GM13976 (cell line): ENCODE measurements at regions not wholly inside any gene's neighbourhood (a gene's known extent, or its start where the extent isn't known, plus 50 kb on each side); places are given as distances from the start of the nearest gene placed in this dataset.
"Not testable (repeated sequence)": the region's sequence is repeated elsewhere in the genome, so short reads cannot be mapped to it uniquely, and the experiment has no call there.

Experiments used
- DNase-seq: peaks from one replicate; pipeline ENCODE4 v3.0.0; 2012; ENCODE audit warnings: low spot score
- in situ Hi-C: fragments of 300-500 bp; cut with MboI; formaldehyde crosslinking; loops from one replicate; pipeline ENCODE4 v1.12.0; 2022; ENCODE audit warnings: low sequenced_read_pairs, mixed read lengths, inconsistent platforms; ENCODE audit not compliant: unreplicated experiment
- TF ChIP-seq, protein P1 (sequence below): IDR thresholded peaks from 2 replicates; pipeline ENCODE4 v1.5.1; 2012; ENCODE audit warnings: borderline replicate concordance, mild to moderate bottlenecking; ENCODE audit not compliant: insufficient read depth; ENCODE audit errors: extremely low read depth, missing control alignments, control extremely low read depth

DNA sequence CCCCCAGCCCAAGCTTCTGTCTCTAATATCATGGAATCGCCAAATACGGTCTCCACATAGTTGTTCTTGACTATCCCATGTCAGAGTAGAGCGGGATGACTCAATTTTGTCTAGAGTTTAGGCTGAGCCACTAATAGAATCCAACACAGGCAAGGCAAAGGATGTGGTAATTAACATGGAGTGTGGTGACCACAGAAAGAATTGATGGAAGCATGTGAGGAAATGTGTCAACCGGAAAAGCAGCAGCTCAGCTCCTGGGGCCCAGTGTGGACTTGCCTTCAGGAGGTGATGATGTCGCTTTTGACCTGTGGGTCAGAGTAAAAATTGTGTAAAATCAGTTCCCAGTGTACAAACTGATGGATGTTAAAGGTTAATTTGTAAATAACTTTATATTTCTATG is 139.3 kb upstream of the KLF6 start:
- TF ChIP-seq, protein P1, sequence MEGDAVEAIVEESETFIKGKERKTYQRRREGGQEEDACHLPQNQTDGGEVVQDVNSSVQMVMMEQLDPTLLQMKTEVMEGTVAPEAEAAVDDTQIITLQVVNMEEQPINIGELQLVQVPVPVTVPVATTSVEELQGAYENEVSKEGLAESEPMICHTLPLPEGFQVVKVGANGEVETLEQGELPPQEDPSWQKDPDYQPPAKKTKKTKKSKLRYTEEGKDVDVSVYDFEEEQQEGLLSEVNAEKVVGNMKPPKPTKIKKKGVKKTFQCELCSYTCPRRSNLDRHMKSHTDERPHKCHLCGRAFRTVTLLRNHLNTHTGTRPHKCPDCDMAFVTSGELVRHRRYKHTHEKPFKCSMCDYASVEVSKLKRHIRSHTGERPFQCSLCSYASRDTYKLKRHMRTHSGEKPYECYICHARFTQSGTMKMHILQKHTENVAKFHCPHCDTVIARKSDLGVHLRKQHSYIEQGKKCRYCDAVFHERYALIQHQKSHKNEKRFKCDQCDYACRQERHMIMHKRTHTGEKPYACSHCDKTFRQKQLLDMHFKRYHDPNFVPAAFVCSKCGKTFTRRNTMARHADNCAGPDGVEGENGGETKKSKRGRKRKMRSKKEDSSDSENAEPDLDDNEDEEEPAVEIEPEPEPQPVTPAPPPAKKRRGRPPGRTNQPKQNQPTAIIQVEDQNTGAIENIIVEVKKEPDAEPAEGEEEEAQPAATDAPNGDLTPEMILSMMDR, result no peak
- no peak for DNase-seq
- in situ Hi-C loops, result no loop called here

DNA sequence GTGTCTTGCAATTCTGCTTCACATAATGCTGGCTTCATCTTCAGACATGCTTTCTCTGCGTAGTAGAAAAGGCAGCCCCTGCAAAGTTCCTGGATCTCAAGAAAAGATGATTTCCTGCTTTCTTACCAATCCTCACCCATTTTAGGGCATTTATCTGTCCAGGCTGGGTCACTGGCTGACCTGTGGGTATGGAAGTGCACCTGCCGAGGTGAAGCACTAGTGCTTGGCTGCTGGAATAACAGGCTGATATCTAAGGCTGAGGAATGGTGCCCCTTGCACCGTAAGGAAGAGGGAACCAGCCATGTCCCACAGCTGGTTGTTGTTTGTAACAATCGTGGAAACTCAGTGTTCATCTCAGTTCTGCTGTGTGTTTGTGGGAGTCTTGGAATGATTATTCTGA is 138.0 kb upstream of the KLF6 start:
- TF ChIP-seq, protein P1, result no peak
- no peak for DNase-seq
- in situ Hi-C loops, result no loop called here

DNA sequence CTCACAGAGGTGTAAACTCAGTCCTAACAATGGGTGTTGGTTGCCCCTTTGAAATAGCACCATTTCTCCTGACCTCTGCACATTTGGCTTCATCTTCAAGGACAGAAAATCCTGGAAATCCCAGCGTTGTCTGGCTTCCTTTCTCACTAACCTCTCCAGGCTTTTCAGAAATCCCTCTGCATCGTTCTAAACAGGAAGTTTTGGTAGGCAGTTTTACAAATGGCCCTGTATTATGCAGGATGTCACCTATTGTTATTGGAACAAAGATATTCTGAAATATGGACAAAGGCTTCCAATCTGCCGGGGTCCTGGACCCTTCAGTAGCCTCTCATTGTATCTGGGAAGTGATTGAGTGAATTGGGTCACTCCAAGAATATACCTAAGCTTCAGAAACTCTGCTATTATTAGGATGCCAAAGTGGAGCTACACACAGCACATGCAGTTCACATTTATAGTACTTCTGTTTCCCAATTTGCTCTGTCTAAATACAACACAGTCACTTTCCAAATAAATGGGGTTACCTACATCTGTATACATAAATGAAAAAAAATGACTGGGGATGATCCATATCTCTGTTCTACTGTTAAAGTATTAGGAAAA is 134.8 kb upstream of the KLF6 start:
- TF ChIP-seq, protein P1, result no peak
- DNase-seq, result no peak
- in situ Hi-C loops, result no loop called here

DNA sequence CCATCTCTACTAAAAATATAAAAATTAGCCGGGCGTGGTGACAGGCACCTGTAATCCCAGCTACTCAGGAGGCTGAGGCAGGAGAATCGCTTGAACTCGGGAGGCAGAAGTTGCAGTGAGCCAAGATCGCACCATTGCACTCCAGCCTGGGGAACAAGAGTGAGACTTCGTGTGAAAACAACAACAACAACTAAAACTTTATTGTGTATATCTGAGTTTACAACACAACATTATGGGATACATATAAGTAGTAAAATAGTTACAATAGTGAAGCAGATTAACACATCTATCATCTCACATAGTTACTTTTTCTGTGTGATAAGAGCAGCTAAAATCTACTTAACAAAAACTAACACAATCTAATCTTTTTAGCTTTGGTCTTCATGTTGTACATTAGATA is 132.4 kb upstream of the KLF6 start:
- in situ Hi-C loops, DNase-seq: not testable (repeated sequence)

DNA sequence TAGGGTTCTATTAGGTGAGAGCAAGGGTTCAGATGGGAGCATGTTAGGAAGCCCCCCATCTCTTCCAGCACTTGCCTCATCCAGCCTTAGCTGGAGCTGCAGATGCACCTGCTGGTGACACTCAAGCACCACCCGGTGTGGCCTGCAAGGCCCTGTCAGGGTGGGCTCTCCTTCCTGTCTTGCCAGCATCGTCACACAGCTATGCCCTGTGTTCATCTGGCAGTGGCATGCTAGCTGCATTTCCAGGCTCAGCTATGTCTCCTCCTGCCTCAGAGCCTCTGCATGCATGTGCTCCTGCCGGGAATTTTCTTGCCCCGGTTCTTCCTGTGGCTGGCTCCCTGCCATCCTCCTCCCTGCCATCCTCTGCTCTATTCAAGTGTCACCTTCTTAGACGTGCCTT is 129.7 kb upstream of the KLF6 start:
- in situ Hi-C loops, result no loop called here
- no peak for DNase-seq
- TF ChIP-seq, protein P1, result no peak

DNA sequence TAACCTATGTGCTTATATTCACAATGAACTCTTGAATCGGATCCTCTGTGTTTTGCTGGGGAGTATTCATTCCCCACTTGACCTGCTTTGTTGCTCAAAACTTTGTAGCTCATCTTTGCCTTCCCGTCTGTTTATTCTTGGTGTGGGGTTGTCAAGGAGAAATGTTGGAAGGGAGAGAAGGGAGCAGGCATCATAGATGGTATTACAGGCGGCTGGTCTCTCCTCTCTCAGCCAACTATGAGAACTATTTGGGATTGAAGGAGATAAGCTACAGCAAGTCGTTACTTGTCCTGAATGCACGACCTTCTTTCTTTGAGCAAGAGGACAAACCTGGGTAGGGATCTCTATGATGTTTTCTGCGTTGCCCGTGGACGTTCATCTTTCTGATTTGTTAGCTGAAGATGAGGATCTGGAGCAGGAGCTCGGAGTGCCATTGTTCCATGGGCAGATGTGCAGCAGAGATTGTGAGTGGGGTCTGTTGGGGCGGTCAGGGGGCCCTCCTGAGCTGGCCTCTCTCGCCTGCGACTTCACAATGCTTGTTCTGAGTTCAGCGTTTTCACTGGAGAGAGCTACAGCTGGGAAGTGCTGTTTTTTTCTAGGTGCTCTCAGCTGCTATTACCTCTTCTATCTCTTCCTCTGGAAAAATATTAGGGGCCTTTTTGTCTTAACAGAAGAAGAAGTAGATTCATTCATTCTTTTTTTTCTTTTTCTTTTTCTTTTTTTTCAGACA is 126.9 kb upstream of the KLF6 start:
- no peak for DNase-seq
- TF ChIP-seq, protein P1, result no peak
- in situ Hi-C loops, result no loop called here

DNA sequence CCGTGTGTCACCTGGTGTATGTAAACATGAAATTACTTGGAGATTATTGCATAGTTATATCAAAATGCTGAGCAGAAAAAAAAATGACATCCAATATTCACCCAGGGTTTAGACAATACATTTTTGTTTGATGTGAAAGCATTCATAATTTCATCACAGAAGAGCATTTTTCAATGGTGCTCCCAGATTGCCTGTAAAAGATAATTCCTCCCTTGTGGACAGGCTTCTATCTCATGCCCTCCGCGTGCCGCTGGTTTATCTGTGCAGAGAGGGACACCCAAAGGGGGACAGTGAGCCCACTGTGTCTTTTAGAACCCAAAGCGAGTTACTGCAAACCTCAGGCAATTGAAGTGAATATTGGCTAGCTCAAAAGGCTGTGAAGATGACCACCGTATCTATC is 126.2 kb upstream of the KLF6 start:
- no peak for DNase-seq
- TF ChIP-seq, protein P1, result no peak
- in situ Hi-C loops, result no loop called here
